A549 (cell line): ENCODE measurements at regions not wholly inside any gene's neighbourhood (a gene's known extent, or its start where the extent isn't known, plus 50 kb on each side); places are given as distances from the start of the nearest gene placed in this dataset.

Experiments used
- ATAC-seq, 2 experiments: fragments of 200-7000 bp in 1 of 2; fragments of >200 bp in 1 of 2; cut with Nextera tagmentation in 1 of 2; cut with Tn5 transposase in 1 of 2; 3 replicates each; pipeline versions ENCODE4 v1.8.0 to v1.9.1; 2018 to 2020; ENCODE audit warnings: mild to moderate bottlenecking in 1 of 2, moderate library complexity in 1 of 2
- CTCF ChIA-PET: fragments of 300-600 bp; sonication (Branson Sonifier 250); formaldehyde crosslinking; extraction: SDS; loops from one replicate; lab custom pipeline; 2021; ENCODE audit warnings: antibody characterized with exemption, inconsistent platforms; lab: Yijun Ruan, JAX
- POLR2A ChIA-PET: fragments of 350-600 bp; formaldehyde crosslinking; extraction: SDS; loops from one replicate; lab custom pipeline; 2021; ENCODE audit warnings: antibody characterized with exemption, inconsistent platforms; lab: Yijun Ruan, JAX
- DNase-seq, 2 experiments: peaks; one replicate each; pipeline versions ENCODE4 v3.0.0 to v3.0.0-alpha.2; 2011 to 2016; ENCODE audit warnings: low read depth in 1 of 2, low spot score in 1 of 2
- FAIRE-seq: peaks from 2 replicates; lab custom pipeline; 2011; peaks lifted over from hg19 to GRCh38; lab: Jason Lieb, UNC
- H3K27ac ChIP-seq, 2 experiments: fragments of >200 bp; sonication (Bioruptor Twin); formaldehyde crosslinking; 3 replicates each; pipeline ENCODE4 v1.5.1; 2016 to 2017
- H3K4me1 ChIP-seq: fragments of >200 bp; sonication (Bioruptor Twin); formaldehyde crosslinking; 3 replicates; pipeline ENCODE4 v1.6.1; 2016
- H3K4me2 ChIP-seq: fragments of >200 bp; sonication (Bioruptor Twin); formaldehyde crosslinking; 3 replicates; pipeline ENCODE4 v1.6.1; 2016
- H3K4me3 ChIP-seq: fragments of >200 bp; sonication (Bioruptor Twin); formaldehyde crosslinking; 3 replicates; pipeline ENCODE4 v1.5.1; 2016
- H3K9me3 ChIP-seq: fragments of >200 bp; sonication (Bioruptor Twin); formaldehyde crosslinking; 3 replicates; pipeline ENCODE4 v1.6.1; 2016
- BHLHE40 ChIP-seq: IDR thresholded peaks from 2 replicates; pipeline ENCODE4 v1.6.1; 2012; ENCODE audit warnings: low read depth, low read length, inconsistent platforms
- CBX2 ChIP-seq: fragments of 200-600 bp; sonication (generic); IDR thresholded peaks from 2 replicates; pipeline ENCODE4 v1.6.1; 2016; ENCODE audit warnings: low read depth, mild to moderate bottlenecking, borderline replicate concordance
- CHD2 ChIP-seq: fragments of 150-350 bp; IDR thresholded peaks from 2 replicates; pipeline ENCODE4 v1.6.1; 2014; ENCODE audit warnings: low read length; ENCODE audit not compliant: partially characterized antibody
- EP300 ChIP-seq, 2 experiments: fragments of >200 bp; sonication (Bioruptor Twin); formaldehyde crosslinking; IDR thresholded peaks; 2 replicates in 1 of 2; 3 replicates in 1 of 2; pipeline ENCODE4 v1.6.1; 2016 to 2017
- FOSL2 ChIP-seq, 2 experiments: fragments of 450-650 bp in 1 of 2; fragments of >200 bp in 1 of 2; sonication (Bioruptor Twin) in 1 of 2; formaldehyde crosslinking; IDR thresholded peaks; 2 replicates each; pipeline versions ENCODE4 v1.5.0 to v1.6.1; 2016 to 2020; ENCODE audit warnings: mild to moderate bottlenecking in 1 of 2, moderate library complexity in 1 of 2
- HOXB13 ChIP-seq: fragments of 250-450 bp; sonication (Bioruptor Pico); IDR thresholded peaks from 2 replicates; pipeline ENCODE4 v1.5.0; 2020; ENCODE audit warnings: low read depth, mild to moderate bottlenecking, moderate library complexity
- HOXB5 ChIP-seq: fragments of 250-450 bp; sonication (Bioruptor Pico); IDR thresholded peaks from 2 replicates; pipeline ENCODE4 v1.5.0; 2020; ENCODE audit warnings: mild to moderate bottlenecking, moderate library complexity
- JUNB ChIP-seq: fragments of >200 bp; sonication (Bioruptor Twin); formaldehyde crosslinking; IDR thresholded peaks from 2 replicates; pipeline ENCODE4 v1.6.1; 2016
- KDM1A ChIP-seq: fragments of 200-600 bp; sonication (generic); IDR thresholded peaks from 2 replicates; pipeline ENCODE4 v1.6.1; 2016; ENCODE audit warnings: low read depth, mild to moderate bottlenecking
- KDM5A ChIP-seq: fragments of 200-600 bp; sonication (generic); IDR thresholded peaks from 2 replicates; pipeline ENCODE4 v1.6.1; 2016; ENCODE audit warnings: antibody characterized with exemption, mild to moderate bottlenecking
- MAFK ChIP-seq: fragments of 450-650 bp; IDR thresholded peaks from 2 replicates; pipeline ENCODE4 v1.6.1; 2014; ENCODE audit not compliant: partially characterized antibody
- MYC ChIP-seq: IDR thresholded peaks from 2 replicates; pipeline ENCODE4 v1.6.1; 2012; ENCODE audit warnings: mild to moderate bottlenecking, inconsistent platforms, low read length, improper control_type of control experiment, borderline replicate concordance
- NR3C1 ChIP-seq: fragments of >200 bp; sonication (Bioruptor Twin); formaldehyde crosslinking; IDR thresholded peaks from 3 replicates; pipeline ENCODE4 v1.6.1; 2017
- RFX5 ChIP-seq: fragments of 450-650 bp; IDR thresholded peaks from 2 replicates; pipeline ENCODE4 v1.7.1; 2014; ENCODE audit warnings: antibody characterized with exemption, mild to moderate bottlenecking, moderate library complexity
- RNF2 ChIP-seq: fragments of 200-600 bp; sonication (generic); IDR thresholded peaks from 2 replicates; pipeline ENCODE4 v1.6.1; 2016; ENCODE audit warnings: low read depth, mild to moderate bottlenecking, antibody characterized with exemption, moderate library complexity, borderline replicate concordance
- SMC3 ChIP-seq: fragments of >200 bp; sonication (Bioruptor Twin); formaldehyde crosslinking; IDR thresholded peaks from 3 replicates; pipeline ENCODE4 v1.6.1; 2018; ENCODE audit warnings: inconsistent platforms
- TFCP2L1 ChIP-seq: fragments of 250-450 bp; sonication (Bioruptor Pico); IDR thresholded peaks from 2 replicates; pipeline ENCODE4 v1.5.0; 2021; ENCODE audit warnings: mild to moderate bottlenecking
- TP53 ChIP-seq: fragments of 250-450 bp; sonication (Bioruptor Pico); IDR thresholded peaks from 2 replicates; pipeline ENCODE4 v1.5.0; 2021; ENCODE audit warnings: mild to moderate bottlenecking, moderate library complexity
- ZFP36 ChIP-seq: fragments of 450-650 bp; IDR thresholded peaks from 2 replicates; pipeline ENCODE4 v1.6.1; 2014; ENCODE audit warnings: borderline replicate concordance; ENCODE audit not compliant: partially characterized antibody
- WGBS: methylation state at CpG from one replicate; pipeline ENCODE4 v1.1.6; 2017; ENCODE audit errors: missing lambda C conversion rate; 5-methylcytosine and 5-hydroxymethylcytosine counted together
- TF ChIP-seq, protein P1 (sequence below): fragments of 450-650 bp; IDR thresholded peaks from 2 replicates; pipeline ENCODE4 v1.6.1; 2014; ENCODE audit warnings: antibody characterized with exemption
- TF ChIP-seq, protein P2 (sequence below): IDR thresholded peaks from 2 replicates; pipeline ENCODE4 v1.6.1; 2012
- TF ChIP-seq, protein P3 (sequence below): IDR thresholded peaks from 2 replicates; pipeline ENCODE4 v1.6.1; 2012
- TF ChIP-seq, protein P4 (sequence below): fragments of 250-450 bp; sonication (Bioruptor Pico); IDR thresholded peaks from 2 replicates; pipeline ENCODE4 v1.5.0; 2020; ENCODE audit warnings: low read depth, mild to moderate bottlenecking, moderate library complexity
- TF ChIP-seq, protein P5 (sequence below): IDR thresholded peaks from 2 replicates; pipeline ENCODE4 v1.6.1; 2012; ENCODE audit warnings: low read depth, borderline replicate concordance

DNA sequence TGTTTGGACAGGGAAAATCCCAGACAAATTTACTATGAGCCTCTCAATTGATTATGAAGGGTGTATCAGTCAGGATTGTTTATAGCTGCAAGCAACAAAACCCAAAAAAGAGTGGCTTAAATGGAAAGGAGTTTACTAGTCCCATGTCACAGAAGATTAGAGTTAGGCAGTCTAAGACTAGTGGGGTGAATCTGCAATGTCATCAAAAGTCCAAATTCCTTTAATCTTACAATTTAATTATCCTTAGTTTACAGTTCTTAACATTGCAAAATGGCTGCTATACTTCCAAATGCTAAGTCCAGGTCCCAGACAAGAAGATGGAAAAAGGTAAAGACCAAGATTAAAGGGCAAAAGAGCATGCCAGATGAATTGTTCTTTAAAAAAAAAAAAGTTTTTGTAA lies 143.6 kb downstream of the CD47 start:
- no peak for ATAC-seq
- CTCF ChIA-PET = interaction anchor here (0.7 to 1.1 kb wide), 3 partner anchors 14 to 531 kb away, joined by 3 to 9 read pairs (median 3); no protein-coding TSS in a partner anchor
- Histone ChIP-seq H3K4me2 (no peak overlapping the region), H3K27ac (no peak overlapping the region), H3K4me1 (no peaks in the 10 kb centered on the region), H3K9me3 (no peaks in the 10 kb centered on the region), H3K4me3 (no peak overlapping the region)
- DNase-seq = no peak
- FAIRE-seq = no peak
- TF ChIP-seq MAFK (peak; percentile 82), TP53 (CRISPR knock-in tag) (no peak)
- POLR2A ChIA-PET = no interaction called here

DNA sequence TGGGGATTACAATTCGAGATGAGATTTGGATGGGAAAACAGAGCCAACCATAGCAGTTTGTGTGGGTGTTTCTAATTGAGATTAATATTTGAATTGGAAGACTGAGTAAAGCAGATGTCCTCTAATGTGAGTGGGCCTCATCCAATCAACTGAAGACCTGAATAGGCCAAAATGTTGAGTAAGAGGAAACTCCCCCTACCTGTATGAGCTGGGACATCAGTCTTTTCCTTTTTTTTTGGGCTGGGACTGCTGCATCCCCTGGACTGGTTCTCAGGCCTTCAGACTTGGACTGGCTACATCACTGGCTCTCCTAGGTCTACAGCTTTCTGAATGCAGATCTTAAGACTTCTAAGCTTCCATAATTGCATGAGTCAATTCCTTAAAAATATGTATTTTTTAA lies 144.1 kb downstream of the CD47 start:
- no peak overlapping the region for H3K27ac ChIP-seq
- TF ChIP-seq EP300 (IDR thresholded peaks at IDR 0.05) (no peak), RNF2 (no peak), TP53 (CRISPR knock-in tag) (no peak), HOXB13 (no peak)
- H3K9me3 ChIP-seq = no peaks in the 10 kb centered on the region
- ATAC-seq = no peak
- no peak for FAIRE-seq
- no peak overlapping the region for H3K4me2 ChIP-seq
- H3K4me1 ChIP-seq = no peaks in the 10 kb centered on the region
- H3K4me3 ChIP-seq = no peak overlapping the region
- POLR2A ChIA-PET = no interaction called here
- WGBS = 20% methylated on average over 1 of the region's 1 CpG
- CTCF ChIA-PET = interaction anchor here (0.7 to 1.1 kb wide), 3 partner anchors 14 to 532 kb away, joined by 3 to 9 read pairs (median 3); no protein-coding TSS in a partner anchor
- no peak for DNase-seq

DNA sequence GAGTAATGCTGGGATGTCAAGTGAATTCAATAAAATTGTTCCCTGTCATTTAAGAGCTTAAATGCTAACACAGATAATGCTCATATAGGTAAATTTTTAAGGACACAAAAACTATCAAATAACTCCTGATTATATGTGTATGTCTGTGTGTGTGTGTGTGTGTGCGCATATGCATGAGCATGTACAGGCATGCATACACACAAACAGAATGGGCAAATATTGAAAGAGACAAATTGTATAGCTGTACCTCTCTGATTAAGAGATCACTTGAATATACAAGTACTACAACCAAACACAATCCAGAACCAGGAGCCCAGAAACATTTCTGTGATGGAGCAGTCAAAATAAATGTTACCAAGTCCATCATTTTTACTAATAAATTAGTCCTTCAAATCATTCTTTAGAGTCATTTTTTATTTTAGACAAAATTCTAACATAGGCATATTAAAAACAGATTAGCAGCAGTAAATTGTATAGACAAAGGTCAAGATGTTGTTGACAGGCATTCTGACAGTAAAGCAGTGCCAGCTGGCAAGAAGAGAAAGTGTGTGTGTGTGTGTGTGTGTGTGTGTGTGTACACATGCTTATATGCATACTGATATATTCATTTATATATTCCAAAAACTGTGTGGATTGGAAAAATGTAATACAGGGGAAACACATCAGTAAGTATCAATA lies 145.3 kb downstream of the CD47 start:
- TF ChIP-seq FOSL2 (IDR thresholded peaks at IDR 0.05) (no peak), FOSL2 (CRISPR knock-in tag; IDR thresholded peaks at IDR 0.05) (no peak), BHLHE40 (no peak), ZFP36 (no peak), TFCP2L1 (CRISPR knock-in tag) (no peak)
- no peak for ATAC-seq
- Histone ChIP-seq H3K9me3 (no peaks in the 10 kb centered on the region), H3K4me2 (no peak overlapping the region), H3K4me3 (no peak overlapping the region), H3K27ac (no peak overlapping the region), H3K4me1 (no peaks in the 10 kb centered on the region)
- FAIRE-seq = no peak
- no peak for DNase-seq
- 97% methylated on average over 1 of the region's 1 CpG for WGBS
- ChIA-PET CTCF (interaction anchor here (1.6 kb wide), 1 partner anchor 18 kb away, joined by 11 read pairs; no protein-coding TSS in a partner anchor), POLR2A (no interaction called here)

DNA sequence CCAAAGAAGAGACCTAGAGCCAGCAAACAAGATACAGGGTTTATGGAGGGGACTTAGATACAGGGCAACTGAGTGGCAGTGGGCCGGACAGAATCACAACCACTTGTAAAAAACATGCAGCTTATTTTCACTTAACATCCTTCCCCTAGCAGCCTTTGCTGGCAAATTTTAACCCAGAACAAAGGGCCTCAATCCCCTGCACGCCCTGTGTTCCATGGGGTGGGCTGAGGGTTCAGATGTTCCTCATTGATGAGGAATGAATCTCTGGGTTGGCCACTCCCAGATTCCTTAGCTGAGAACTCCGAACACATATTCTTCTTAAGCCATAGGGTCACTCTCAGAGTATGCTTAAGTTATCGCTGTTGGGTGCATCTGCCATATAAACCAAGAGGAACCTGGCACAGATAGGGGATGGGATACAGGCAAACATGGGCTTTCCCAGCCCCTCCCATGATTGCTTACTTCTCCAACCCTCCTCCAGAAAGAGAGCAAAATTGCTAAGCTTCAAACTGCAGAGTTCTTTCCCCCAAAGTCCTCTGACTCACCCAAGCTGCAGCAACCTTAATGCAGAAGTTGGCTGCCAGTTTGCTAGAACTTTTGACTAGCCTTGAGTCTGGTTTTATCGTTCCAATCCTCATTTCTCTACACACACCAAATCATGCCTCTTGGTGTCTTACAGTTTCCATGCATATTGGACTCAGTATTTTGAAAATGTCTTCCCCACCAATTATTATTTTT lies 146.9 kb downstream of the CD47 start:
- peak; percentile 65 for FAIRE-seq
- no peak for DNase-seq
- H3K9me3 ChIP-seq = no peaks in the 10 kb centered on the region
- no peak overlapping the region for H3K4me2 ChIP-seq
- ChIA-PET CTCF (interaction anchor here (0.6 to 1.7 kb wide), 4 partner anchors 16 to 233 kb away, joined by 3 to 7 read pairs (median 3); no protein-coding TSS in a partner anchor), POLR2A (no interaction called here)
- H3K27ac ChIP-seq = no peak overlapping the region
- ATAC-seq = no peak
- WGBS = 65% methylated on average over 5 of the region's 5 CpGs
- no peak overlapping the region for H3K4me3 ChIP-seq
- no peaks in the 10 kb centered on the region for H3K4me1 ChIP-seq
- TF ChIP-seq CBX2 = no peak
- no peak for TF ChIP-seq JUNB
- TF ChIP-seq NR3C1 = no peak
- TF ChIP-seq, protein P1, sequence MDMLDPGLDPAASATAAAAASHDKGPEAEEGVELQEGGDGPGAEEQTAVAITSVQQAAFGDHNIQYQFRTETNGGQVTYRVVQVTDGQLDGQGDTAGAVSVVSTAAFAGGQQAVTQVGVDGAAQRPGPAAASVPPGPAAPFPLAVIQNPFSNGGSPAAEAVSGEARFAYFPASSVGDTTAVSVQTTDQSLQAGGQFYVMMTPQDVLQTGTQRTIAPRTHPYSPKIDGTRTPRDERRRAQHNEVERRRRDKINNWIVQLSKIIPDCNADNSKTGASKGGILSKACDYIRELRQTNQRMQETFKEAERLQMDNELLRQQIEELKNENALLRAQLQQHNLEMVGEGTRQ = no peak
- no peak for TF ChIP-seq CHD2
- no peak for TF ChIP-seq KDM1A
- TF ChIP-seq MAFK = no peak
- no peak for TF ChIP-seq HOXB5
- TF ChIP-seq, protein P2, sequence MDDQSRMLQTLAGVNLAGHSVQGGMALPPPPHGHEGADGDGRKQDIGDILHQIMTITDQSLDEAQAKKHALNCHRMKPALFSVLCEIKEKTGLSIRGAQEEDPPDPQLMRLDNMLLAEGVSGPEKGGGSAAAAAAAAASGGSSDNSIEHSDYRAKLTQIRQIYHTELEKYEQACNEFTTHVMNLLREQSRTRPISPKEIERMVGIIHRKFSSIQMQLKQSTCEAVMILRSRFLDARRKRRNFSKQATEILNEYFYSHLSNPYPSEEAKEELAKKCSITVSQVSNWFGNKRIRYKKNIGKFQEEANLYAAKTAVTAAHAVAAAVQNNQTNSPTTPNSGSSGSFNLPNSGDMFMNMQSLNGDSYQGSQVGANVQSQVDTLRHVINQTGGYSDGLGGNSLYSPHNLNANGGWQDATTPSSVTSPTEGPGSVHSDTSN = no peak
- no peak for TF ChIP-seq ZFP36
- TF ChIP-seq, protein P3, sequence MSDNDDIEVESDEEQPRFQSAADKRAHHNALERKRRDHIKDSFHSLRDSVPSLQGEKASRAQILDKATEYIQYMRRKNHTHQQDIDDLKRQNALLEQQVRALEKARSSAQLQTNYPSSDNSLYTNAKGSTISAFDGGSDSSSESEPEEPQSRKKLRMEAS = no peak
- no peak for TF ChIP-seq MYC
- no peak for TF ChIP-seq KDM5A
- no peak for TF ChIP-seq RFX5
- TF ChIP-seq, protein P4, sequence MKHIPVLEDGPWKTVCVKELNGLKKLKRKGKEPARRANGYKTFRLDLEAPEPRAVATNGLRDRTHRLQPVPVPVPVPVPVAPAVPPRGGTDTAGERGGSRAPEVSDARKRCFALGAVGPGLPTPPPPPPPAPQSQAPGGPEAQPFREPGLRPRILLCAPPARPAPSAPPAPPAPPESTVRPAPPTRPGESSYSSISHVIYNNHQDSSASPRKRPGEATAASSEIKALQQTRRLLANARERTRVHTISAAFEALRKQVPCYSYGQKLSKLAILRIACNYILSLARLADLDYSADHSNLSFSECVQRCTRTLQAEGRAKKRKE (CRISPR knock-in tag) = no peak
- no peak for TF ChIP-seq SMC3
- TF ChIP-seq, protein P5, sequence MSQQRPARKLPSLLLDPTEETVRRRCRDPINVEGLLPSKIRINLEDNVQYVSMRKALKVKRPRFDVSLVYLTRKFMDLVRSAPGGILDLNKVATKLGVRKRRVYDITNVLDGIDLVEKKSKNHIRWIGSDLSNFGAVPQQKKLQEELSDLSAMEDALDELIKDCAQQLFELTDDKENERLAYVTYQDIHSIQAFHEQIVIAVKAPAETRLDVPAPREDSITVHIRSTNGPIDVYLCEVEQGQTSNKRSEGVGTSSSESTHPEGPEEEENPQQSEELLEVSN = no peak
